Activated T-helper 2 cell treated with anti-CD3 and anti-CD28 coated beads, Interferon-gamma antibody, Interleukin-2, Interleukin-4, amounts not matched to agents 10 μg/mL and 5 μg/mL and 100 μg/mL, durations not matched to agents 14 hours and 24 hours and 36 hours (primary cell): ENCODE measurements at regions not wholly inside any gene's neighbourhood (a gene's known extent, or its start where the extent isn't known, plus 50 kb on each side); places are given as distances from the start of the nearest gene placed in this dataset.

Experiments
- DNase-seq: peaks from one replicate; pipeline ENCODE4 v3.0.0; 2021; ENCODE audit warnings: low spot score
- H3K27ac Mint-ChIP-seq: one replicate; pipeline ENCODE4 v1.8.0; 2021; ENCODE audit warnings: mixed read lengths
- H3K27me3 Mint-ChIP-seq: one replicate; pipeline ENCODE4 v1.8.0; 2021; ENCODE audit warnings: low read depth, mixed read lengths
- H3K36me3 Mint-ChIP-seq: one replicate; pipeline ENCODE4 v1.8.0; 2021; ENCODE audit warnings: low read depth, mixed read lengths
- H3K4me1 Mint-ChIP-seq: one replicate; pipeline ENCODE4 v1.8.0; 2021; ENCODE audit warnings: low read depth, mixed read lengths
- H3K4me3 Mint-ChIP-seq: one replicate; pipeline ENCODE4 v1.8.0; 2021; ENCODE audit warnings: low read depth, mild to moderate bottlenecking, moderate library complexity, mixed read lengths
- H3K9me3 Mint-ChIP-seq: one replicate; pipeline ENCODE4 v1.8.0; 2021; ENCODE audit warnings: mixed read lengths
- intact Hi-C: fragments of 100-400 bp; cut with micrococcal nuclease; formaldehyde crosslinking; loops from one replicate; pipeline ENCODE4 v1.15.1; 2023

- Mint-ChIP-seq H3K27ac (no peak overlapping the region), H3K27me3 (peaks cover 28% of the 10 kb centered on the region), H3K9me3 (no peaks in the 10 kb centered on the region)
These were observed 152.7 kb upstream of the ADRA1B start for GRCh38 chr5:159763562-159763961.

GRCh38 chr5:159764283-159765134, 151.8 kb upstream of the ADRA1B start:
- intact Hi-C loops, result loop anchor here (1.0 kb wide), 1 partner anchor 9 kb away; no protein-coding TSS in a partner anchor
- no peak overlapping the region for H3K27ac Mint-ChIP-seq
- peaks cover 11% of the 10 kb centered on the region for H3K4me1 Mint-ChIP-seq
- DNase-seq, result no peak
- no peaks in the 10 kb centered on the region for H3K9me3 Mint-ChIP-seq
- H3K36me3 Mint-ChIP-seq, result no peaks in the 10 kb centered on the region
- H3K27me3 Mint-ChIP-seq, result peaks cover 28% of the 10 kb centered on the region
- H3K4me3 Mint-ChIP-seq, result no peak overlapping the region

More at GRCh38 chr5:159763562-159763961, 152.7 kb upstream of the ADRA1B start:
- intact Hi-C loops, result no loop called here
- H3K36me3 Mint-ChIP-seq, result no peaks in the 10 kb centered on the region
- no peak overlapping the region for H3K4me3 Mint-ChIP-seq
- peaks cover 11% of the 10 kb centered on the region for H3K4me1 Mint-ChIP-seq
- DNase-seq, result no peak

GRCh38 chr5:159765135-159765433, 151.2 kb upstream of the ADRA1B start:
- Mint-ChIP-seq H3K4me1 (peaks cover 11% of the 10 kb centered on the region), H3K4me3 (no peak overlapping the region), H3K9me3 (no peaks in the 10 kb centered on the region), H3K36me3 (no peaks in the 10 kb centered on the region), H3K27me3 (peaks cover 26% of the 10 kb centered on the region), H3K27ac (no peak overlapping the region)
- no peak for DNase-seq
- intact Hi-C loops, result no loop called here

GRCh38 chr5:159765760-159766517, 150.3 kb upstream of the ADRA1B start:
- DNase-seq, result no peak
- Mint-ChIP-seq H3K36me3 (no peaks in the 10 kb centered on the region), H3K9me3 (no peaks in the 10 kb centered on the region), H3K4me1 (peaks cover 11% of the 10 kb centered on the region), H3K4me3 (no peak overlapping the region), H3K27me3 (peaks cover 25% of the 10 kb centered on the region), H3K27ac (no peak overlapping the region)
- intact Hi-C loops, result no loop called here

DNA sequence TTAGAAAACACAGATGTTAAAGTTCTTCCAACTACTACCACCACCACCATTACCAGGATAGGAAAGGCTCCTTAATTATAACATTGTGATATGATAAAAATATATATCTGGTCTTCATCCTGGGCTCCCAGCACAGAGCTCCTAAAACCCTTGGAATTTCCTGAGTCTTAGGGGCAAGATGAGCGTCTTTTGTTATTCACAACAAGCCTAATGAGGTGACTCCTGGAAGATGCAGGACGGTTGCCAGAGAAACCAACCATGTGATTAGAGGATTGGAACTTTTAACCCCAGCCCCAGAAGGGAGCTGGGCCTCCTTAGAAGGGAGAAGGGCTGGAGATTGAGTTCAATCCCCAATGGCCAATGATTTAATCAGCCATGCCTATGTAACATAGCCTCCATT, 148.0 kb upstream of the ADRA1B start:
- Mint-ChIP-seq H3K27me3 (peaks cover 20% of the 10 kb centered on the region), H3K27ac (no peak overlapping the region), H3K4me3 (no peak overlapping the region), H3K4me1 (peaks cover 15% of the 10 kb centered on the region), H3K36me3 (no peaks in the 10 kb centered on the region), H3K9me3 (no peaks in the 10 kb centered on the region)
- intact Hi-C loops, result no loop called here
- no peak for DNase-seq

GRCh38 chr5:159772698-159773061, 143.6 kb upstream of the ADRA1B start:
- Mint-ChIP-seq H3K4me1 (peaks cover 37% of the 10 kb centered on the region), H3K27me3 (peaks cover 18% of the 10 kb centered on the region), H3K36me3 (no peaks in the 10 kb centered on the region), H3K9me3 (no peaks in the 10 kb centered on the region), H3K27ac (peak overlapping the region; percentile 64), H3K4me3 (peak overlapping the region; percentile 23)
- DNase-seq, result no peak
- intact Hi-C loops, result loop anchor here (1.0 to 10.0 kb wide), 4 partner anchors 8 to 772 kb away; no protein-coding TSS in a partner anchor

- intact Hi-C loops, result loop anchor here (1.0 to 10.0 kb wide), 4 partner anchors 9 to 772 kb away; no protein-coding TSS in a partner anchor
- Mint-ChIP-seq H3K9me3 (peaks cover under 1% of the 10 kb centered on the region), H3K4me1 (peaks cover 38% of the 10 kb centered on the region), H3K36me3 (no peaks in the 10 kb centered on the region), H3K27me3 (peaks cover 13% of the 10 kb centered on the region), H3K4me3 (peak overlapping the region; percentile 26), H3K27ac (peak overlapping the region; percentile 42)
- DNase-seq, result peak; percentile 79
These were observed 143.0 kb upstream of the ADRA1B start for GRCh38 chr5:159773062-159773924.

GRCh38 chr5:159774476-159775031, 141.7 kb upstream of the ADRA1B start:
- H3K9me3 Mint-ChIP-seq, result peaks cover 6% of the 10 kb centered on the region
- peaks cover 46% of the 10 kb centered on the region for H3K4me1 Mint-ChIP-seq
- H3K36me3 Mint-ChIP-seq, result no peaks in the 10 kb centered on the region
- H3K27me3 Mint-ChIP-seq, result peaks cover 13% of the 10 kb centered on the region
- no peak overlapping the region for H3K27ac Mint-ChIP-seq
- intact Hi-C loops, result loop anchor here (5.0 to 10.0 kb wide), 3 partner anchors 432 to 770 kb away; partner anchors contain the start of gene RNF145
- H3K4me3 Mint-ChIP-seq, result no peak overlapping the region
- DNase-seq, result no peak

- Mint-ChIP-seq H3K9me3 (peaks cover 13% of the 10 kb centered on the region), H3K4me3 (no peak overlapping the region), H3K4me1 (peaks cover 51% of the 10 kb centered on the region), H3K36me3 (no peaks in the 10 kb centered on the region), H3K27me3 (peaks cover 13% of the 10 kb centered on the region), H3K27ac (peak overlapping the region; percentile 77)
- no peak for DNase-seq
- intact Hi-C loops, result loop anchor here (1.0 to 10.0 kb wide), 4 partner anchors 9 to 769 kb away; partner anchors contain the start of gene RNF145
These were observed 140.4 kb upstream of the ADRA1B start for GRCh38 chr5:159775890-159776289.

DNA sequence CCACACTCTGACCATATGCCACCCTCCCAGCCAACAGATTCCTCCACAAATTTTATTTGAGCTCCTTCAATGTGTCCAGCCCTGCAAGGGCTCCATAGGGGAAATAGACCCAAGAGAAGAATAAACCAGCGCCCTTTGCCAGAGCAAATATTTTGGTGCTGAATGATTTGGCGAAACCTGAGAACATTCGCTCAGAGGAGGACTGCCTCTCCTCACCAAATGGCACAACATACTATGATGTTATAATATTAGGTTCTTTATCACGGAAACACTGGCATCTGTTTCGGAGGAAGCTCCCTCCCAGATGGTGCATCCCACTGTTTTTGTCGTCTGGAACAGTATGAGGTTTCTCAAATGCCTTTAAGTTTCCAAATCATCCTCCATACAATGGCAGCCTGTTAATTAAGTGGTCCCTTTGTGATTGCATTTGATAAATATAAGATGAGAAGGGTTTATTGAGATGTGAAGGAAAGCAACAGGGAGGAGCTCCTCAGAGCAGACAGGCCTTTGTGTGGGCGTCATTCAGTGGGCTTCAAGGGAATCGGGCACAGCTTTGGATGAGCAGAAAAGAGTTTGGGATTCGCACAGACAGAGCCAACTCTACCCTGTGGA, 139.1 kb upstream of the ADRA1B start:
- Mint-ChIP-seq H3K4me1 (peaks cover 54% of the 10 kb centered on the region), H3K27me3 (peaks cover 13% of the 10 kb centered on the region), H3K27ac (no peak overlapping the region), H3K9me3 (peaks cover 15% of the 10 kb centered on the region), H3K36me3 (no peaks in the 10 kb centered on the region), H3K4me3 (no peak overlapping the region)
- intact Hi-C loops, result loop anchor here (5.0 to 10.0 kb wide), 3 partner anchors 435 to 768 kb away; partner anchors contain the start of gene RNF145
- DNase-seq, result no peak

DNA sequence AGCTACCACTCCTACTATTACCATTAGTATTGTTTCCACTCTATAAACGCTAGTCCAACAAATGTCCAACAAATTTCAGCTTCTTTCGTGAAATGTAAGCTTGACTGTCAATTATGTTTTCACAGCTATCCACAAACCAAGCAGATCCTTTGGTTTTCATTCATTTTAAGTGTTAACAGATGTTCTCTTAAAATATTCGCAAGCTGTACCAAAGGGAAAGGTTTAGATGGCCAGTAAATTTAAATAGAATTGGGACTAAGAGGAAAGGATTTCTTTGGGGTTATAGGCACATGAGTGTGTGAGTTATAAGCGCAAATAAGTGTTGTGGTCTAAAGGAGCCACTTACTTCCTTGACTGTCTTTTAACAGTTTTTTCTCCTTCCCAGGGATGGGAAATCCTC, 136.8 kb upstream of the ADRA1B start:
- Mint-ChIP-seq H3K9me3 (peaks cover 15% of the 10 kb centered on the region), H3K27ac (no peak overlapping the region), H3K27me3 (peaks cover 4% of the 10 kb centered on the region), H3K4me3 (no peak overlapping the region), H3K36me3 (no peaks in the 10 kb centered on the region), H3K4me1 (peaks cover 52% of the 10 kb centered on the region)
- intact Hi-C loops, result loop anchor here (1.0 to 10.0 kb wide), 4 partner anchors 321 to 765 kb away; partner anchors contain the start of gene RNF145
- no peak for DNase-seq

- peaks cover 15% of the 10 kb centered on the region for H3K9me3 Mint-ChIP-seq
- intact Hi-C loops, result no loop called here
- peaks cover 50% of the 10 kb centered on the region for H3K4me1 Mint-ChIP-seq
- H3K36me3 Mint-ChIP-seq, result no peaks in the 10 kb centered on the region
- no peak overlapping the region for H3K27ac Mint-ChIP-seq
- no peak for DNase-seq
- H3K27me3 Mint-ChIP-seq, result peaks cover 3% of the 10 kb centered on the region
- no peak overlapping the region for H3K4me3 Mint-ChIP-seq
These were observed 136.0 kb upstream of the ADRA1B start for GRCh38 chr5:159780246-159780645.
